ENCODE measurements at regions not wholly inside any gene's neighbourhood (a gene's known extent, or its start where the extent isn't known, plus 50 kb on each side); places are given as distances from the start of the nearest gene placed in this dataset.

DNA sequence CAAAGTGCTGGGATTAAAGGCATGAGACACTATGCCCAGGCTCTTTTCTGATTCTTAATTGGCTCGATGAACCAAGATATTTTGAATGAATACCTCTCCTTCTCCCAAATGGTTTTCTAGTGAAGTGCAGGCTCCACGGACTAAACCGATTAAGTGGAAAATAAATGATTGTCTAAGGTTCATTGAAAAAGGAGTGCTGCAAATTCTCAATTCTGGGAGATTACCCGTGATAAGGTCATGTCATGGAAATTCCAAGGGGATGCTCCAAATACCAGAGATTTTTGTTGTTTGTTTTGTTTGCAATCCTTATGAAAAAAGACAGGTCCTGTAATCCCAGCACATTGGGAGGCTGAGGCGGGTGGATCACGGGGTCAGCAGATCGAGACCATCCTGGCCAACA lies 406.9 kb upstream of the TBL1XR1 start (continued):
- TF ChIP-seq, protein P1, sequence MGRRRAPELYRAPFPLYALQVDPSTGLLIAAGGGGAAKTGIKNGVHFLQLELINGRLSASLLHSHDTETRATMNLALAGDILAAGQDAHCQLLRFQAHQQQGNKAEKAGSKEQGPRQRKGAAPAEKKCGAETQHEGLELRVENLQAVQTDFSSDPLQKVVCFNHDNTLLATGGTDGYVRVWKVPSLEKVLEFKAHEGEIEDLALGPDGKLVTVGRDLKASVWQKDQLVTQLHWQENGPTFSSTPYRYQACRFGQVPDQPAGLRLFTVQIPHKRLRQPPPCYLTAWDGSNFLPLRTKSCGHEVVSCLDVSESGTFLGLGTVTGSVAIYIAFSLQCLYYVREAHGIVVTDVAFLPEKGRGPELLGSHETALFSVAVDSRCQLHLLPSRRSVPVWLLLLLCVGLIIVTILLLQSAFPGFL (CRISPR knock-in tag; IDR thresholded peaks at IDR 0.05; ENCODE audit: borderline replicate concordance): no peak
- TF ChIP-seq ATF1 (CRISPR knock-in tag; IDR thresholded peaks at IDR 0.05): no peak
- TF ChIP-seq CREM (CRISPR knock-in tag; IDR thresholded peaks at IDR 0.05): no peak

DNA sequence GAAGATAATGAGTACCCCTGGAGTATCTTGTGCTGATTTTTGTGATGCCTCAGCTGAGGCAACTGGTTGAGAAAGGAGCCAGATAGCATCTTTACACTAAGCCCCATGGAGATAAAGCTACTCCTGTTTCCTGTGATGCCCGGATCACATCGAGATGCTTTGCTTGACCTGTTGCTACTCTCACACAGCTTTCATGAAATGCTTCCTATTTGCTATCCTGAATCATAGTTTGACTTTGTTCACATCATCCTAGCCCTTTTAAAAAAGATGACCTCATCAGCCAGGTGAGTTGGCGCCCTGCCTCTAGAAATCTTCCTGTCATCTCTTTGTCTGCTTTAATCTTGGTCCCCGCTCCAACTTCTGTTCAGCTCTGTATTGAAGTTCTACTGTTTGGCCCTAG lies 409.6 kb upstream of the TBL1XR1 start:
- DNase-seq (ENCODE audit: low spot score) (no peak), ATAC-seq (no peak)
- H3K9me3 Mint-ChIP-seq: peaks cover 12% of the 10 kb centered on the region
- no peaks in the 10 kb centered on the region; the same call in 1 of the 2 replicates for H3K27me3 Mint-ChIP-seq (ENCODE audit: low read depth)
- TF ChIP-seq TEAD4 (CRISPR knock-in tag; IDR thresholded peaks at IDR 0.05) (no peak), NFATC4 (CRISPR knock-in tag; IDR thresholded peaks at IDR 0.05) (no peak), IRF2 (CRISPR knock-in tag; IDR thresholded peaks at IDR 0.05; ENCODE audit: borderline replicate concordance, low read depth) (no peak), FOXJ3 (CRISPR knock-in tag; IDR thresholded peaks at IDR 0.05; ENCODE audit: borderline replicate concordance) (no peak), JUN (CRISPR knock-in tag; IDR thresholded peaks at IDR 0.05) (no peak)
- TF ChIP-seq, protein P2, sequence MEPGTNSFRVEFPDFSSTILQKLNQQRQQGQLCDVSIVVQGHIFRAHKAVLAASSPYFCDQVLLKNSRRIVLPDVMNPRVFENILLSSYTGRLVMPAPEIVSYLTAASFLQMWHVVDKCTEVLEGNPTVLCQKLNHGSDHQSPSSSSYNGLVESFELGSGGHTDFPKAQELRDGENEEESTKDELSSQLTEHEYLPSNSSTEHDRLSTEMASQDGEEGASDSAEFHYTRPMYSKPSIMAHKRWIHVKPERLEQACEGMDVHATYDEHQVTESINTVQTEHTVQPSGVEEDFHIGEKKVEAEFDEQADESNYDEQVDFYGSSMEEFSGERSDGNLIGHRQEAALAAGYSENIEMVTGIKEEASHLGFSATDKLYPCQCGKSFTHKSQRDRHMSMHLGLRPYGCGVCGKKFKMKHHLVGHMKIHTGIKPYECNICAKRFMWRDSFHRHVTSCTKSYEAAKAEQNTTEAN (CRISPR knock-in tag; IDR thresholded peaks at IDR 0.05): no peak
- TF ChIP-seq, protein P3, sequence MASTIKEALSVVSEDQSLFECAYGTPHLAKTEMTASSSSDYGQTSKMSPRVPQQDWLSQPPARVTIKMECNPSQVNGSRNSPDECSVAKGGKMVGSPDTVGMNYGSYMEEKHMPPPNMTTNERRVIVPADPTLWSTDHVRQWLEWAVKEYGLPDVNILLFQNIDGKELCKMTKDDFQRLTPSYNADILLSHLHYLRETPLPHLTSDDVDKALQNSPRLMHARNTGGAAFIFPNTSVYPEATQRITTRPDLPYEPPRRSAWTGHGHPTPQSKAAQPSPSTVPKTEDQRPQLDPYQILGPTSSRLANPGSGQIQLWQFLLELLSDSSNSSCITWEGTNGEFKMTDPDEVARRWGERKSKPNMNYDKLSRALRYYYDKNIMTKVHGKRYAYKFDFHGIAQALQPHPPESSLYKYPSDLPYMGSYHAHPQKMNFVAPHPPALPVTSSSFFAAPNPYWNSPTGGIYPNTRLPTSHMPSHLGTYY (CRISPR knock-in tag; IDR thresholded peaks at IDR 0.05): no peak
- TF ChIP-seq, protein P4, sequence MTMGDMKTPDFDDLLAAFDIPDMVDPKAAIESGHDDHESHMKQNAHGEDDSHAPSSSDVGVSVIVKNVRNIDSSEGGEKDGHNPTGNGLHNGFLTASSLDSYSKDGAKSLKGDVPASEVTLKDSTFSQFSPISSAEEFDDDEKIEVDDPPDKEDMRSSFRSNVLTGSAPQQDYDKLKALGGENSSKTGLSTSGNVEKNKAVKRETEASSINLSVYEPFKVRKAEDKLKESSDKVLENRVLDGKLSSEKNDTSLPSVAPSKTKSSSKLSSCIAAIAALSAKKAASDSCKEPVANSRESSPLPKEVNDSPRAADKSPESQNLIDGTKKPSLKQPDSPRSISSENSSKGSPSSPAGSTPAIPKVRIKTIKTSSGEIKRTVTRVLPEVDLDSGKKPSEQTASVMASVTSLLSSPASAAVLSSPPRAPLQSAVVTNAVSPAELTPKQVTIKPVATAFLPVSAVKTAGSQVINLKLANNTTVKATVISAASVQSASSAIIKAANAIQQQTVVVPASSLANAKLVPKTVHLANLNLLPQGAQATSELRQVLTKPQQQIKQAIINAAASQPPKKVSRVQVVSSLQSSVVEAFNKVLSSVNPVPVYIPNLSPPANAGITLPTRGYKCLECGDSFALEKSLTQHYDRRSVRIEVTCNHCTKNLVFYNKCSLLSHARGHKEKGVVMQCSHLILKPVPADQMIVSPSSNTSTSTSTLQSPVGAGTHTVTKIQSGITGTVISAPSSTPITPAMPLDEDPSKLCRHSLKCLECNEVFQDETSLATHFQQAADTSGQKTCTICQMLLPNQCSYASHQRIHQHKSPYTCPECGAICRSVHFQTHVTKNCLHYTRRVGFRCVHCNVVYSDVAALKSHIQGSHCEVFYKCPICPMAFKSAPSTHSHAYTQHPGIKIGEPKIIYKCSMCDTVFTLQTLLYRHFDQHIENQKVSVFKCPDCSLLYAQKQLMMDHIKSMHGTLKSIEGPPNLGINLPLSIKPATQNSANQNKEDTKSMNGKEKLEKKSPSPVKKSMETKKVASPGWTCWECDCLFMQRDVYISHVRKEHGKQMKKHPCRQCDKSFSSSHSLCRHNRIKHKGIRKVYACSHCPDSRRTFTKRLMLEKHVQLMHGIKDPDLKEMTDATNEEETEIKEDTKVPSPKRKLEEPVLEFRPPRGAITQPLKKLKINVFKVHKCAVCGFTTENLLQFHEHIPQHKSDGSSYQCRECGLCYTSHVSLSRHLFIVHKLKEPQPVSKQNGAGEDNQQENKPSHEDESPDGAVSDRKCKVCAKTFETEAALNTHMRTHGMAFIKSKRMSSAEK (CRISPR knock-in tag; IDR thresholded peaks at IDR 0.05; ENCODE audit: borderline replicate concordance): no peak
- TF ChIP-seq, protein P5, sequence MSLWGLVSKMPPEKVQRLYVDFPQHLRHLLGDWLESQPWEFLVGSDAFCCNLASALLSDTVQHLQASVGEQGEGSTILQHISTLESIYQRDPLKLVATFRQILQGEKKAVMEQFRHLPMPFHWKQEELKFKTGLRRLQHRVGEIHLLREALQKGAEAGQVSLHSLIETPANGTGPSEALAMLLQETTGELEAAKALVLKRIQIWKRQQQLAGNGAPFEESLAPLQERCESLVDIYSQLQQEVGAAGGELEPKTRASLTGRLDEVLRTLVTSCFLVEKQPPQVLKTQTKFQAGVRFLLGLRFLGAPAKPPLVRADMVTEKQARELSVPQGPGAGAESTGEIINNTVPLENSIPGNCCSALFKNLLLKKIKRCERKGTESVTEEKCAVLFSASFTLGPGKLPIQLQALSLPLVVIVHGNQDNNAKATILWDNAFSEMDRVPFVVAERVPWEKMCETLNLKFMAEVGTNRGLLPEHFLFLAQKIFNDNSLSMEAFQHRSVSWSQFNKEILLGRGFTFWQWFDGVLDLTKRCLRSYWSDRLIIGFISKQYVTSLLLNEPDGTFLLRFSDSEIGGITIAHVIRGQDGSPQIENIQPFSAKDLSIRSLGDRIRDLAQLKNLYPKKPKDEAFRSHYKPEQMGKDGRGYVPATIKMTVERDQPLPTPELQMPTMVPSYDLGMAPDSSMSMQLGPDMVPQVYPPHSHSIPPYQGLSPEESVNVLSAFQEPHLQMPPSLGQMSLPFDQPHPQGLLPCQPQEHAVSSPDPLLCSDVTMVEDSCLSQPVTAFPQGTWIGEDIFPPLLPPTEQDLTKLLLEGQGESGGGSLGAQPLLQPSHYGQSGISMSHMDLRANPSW (CRISPR knock-in tag; conservative IDR thresholded peaks at IDR 0.05; ENCODE audit: low read depth): no peak
- TF ChIP-seq, protein P6, sequence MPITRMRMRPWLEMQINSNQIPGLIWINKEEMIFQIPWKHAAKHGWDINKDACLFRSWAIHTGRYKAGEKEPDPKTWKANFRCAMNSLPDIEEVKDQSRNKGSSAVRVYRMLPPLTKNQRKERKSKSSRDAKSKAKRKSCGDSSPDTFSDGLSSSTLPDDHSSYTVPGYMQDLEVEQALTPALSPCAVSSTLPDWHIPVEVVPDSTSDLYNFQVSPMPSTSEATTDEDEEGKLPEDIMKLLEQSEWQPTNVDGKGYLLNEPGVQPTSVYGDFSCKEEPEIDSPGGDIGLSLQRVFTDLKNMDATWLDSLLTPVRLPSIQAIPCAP (CRISPR knock-in tag; IDR thresholded peaks at IDR 0.05): no peak
- POLR2A ChIA-PET: no interaction called here
- H3K36me3 Mint-ChIP-seq: peaks cover 11% of the 10 kb centered on the region
- no peak overlapping the region for H3K27ac Mint-ChIP-seq
- CTCF ChIA-PET: interaction anchor here (0.8 to 1.1 kb wide), 3 partner anchors 9 to 1093 kb away, joined by 3 read pairs; no protein-coding TSS in a partner anchor
- H3K4me1 Mint-ChIP-seq: peaks cover 67% of the 10 kb centered on the region
- no peak overlapping the region for H3K4me3 Mint-ChIP-seq
